Gastrocnemius medialis (tissue), 4 donors: ENCODE measurements at regions not wholly inside any gene's neighbourhood (a gene's known extent, or its start where the extent isn't known, plus 50 kb on each side); places are given as distances from the start of the nearest gene placed in this dataset.

Experiments
- CTCF ChIP-seq, 5 experiments: fragments of 450-650 bp in 3 of 5; fragments of 200-600 bp in 2 of 5; sonication (generic) in 2 of 5; IDR thresholded peaks in 4 of 5; conservative IDR thresholded peaks in 1 of 5; 1 replicate in 4 of 5; 2 replicates in 1 of 5; pipeline ENCODE4 v1.5.1; 2016 to 2019; ENCODE audit warnings: antibody characterized with exemption in 5 of 5, mild to moderate bottlenecking in 3 of 5, moderate library complexity in 3 of 5
- POLR2A ChIP-seq, 2 donors: fragments of 450-650 bp; IDR thresholded peaks; one replicate each; pipeline ENCODE4 v1.6.1; 2017; ENCODE audit warnings: antibody characterized with exemption in 2 of 2, mild to moderate bottlenecking in 2 of 2, moderate library complexity in 2 of 2

DNA sequence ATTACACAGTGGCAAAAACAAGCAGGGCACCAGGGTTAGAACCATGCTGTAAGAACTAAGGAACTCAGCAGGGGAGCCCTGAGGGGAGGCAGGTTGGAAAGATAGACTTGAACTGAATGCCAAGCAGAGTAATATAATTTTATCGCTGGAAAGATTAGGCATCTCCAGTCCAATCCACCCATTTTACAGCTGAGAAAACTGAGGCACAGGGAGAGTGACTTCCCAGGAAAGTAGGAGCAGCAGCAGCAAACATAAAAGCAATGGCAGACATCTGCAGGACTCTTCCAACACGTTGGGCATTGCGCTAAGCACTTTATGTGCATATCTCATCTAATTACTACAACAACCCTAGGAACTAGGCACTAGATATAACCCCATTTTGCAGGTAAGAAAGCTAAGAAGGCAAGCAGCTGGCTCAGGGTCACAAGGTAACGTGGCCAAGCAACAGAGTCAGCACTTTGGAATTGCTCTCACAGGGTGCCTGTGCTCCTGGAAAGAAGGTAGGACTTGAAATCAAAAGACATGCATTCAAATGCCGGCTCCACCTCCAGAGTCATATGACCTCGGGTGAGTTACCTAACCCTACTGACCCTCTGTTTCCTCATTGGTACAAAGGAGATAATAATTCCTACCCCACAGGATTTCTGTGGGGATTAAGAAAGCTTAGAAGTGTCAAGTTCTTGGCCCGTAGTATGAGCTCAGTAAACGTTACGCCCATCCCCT, 215.3 kb downstream of the BARX2 start:
- no peak for TF ChIP-seq CTCF (IDR thresholded peaks at IDR 0.05 in 4 of 5, conservative IDR thresholded peaks at IDR 0.05 in 1 of 5)
- TF ChIP-seq POLR2A (IDR thresholded peaks at IDR 0.05), result no peak
